ENCODE measurements at regions not wholly inside any gene's neighbourhood (a gene's known extent, or its start where the extent isn't known, plus 50 kb on each side); places are given as distances from the start of the nearest gene placed in this dataset.

- no peak for DNase-seq (ENCODE audit: low spot score in 2 of 2)
- in situ Hi-C loops (cut with MboI; ENCODE audit: low sequenced_read_pairs), result no loop called here
- H3K4me3 ChIP-seq, result no peak overlapping the region
- peaks cover 11% of the 10 kb centered on the region for H3K27me3 ChIP-seq (ENCODE audit: low read depth)
- H3K4me1 ChIP-seq, result no peaks in the 10 kb centered on the region
- no peaks in the 10 kb centered on the region for H3K9me3 ChIP-seq
- no peaks in the 10 kb centered on the region for H3K36me3 ChIP-seq (replicated peaks)
These were observed 142.0 kb upstream of the SYT13 start for GRCh38 chr11:45428116-45428515.

- no peak overlapping the region for H3K4me3 ChIP-seq
- no peaks in the 10 kb centered on the region for H3K9me3 ChIP-seq
- no peaks in the 10 kb centered on the region for H3K4me1 ChIP-seq
- H3K27me3 ChIP-seq (ENCODE audit: low read depth), result 0 out of 2 replicates have a peak, but pooled peaks cover 5% of the 10 kb centered on the region
- in situ Hi-C loops (cut with MboI; ENCODE audit: low sequenced_read_pairs), result no loop called here
- no peak for DNase-seq (ENCODE audit: low spot score in 2 of 2)
- H3K36me3 ChIP-seq (replicated peaks), result no peaks in the 10 kb centered on the region
These were observed 138.5 kb upstream of the SYT13 start for GRCh38 chr11:45424411-45425180.

GRCh38 chr11:45423475-45424120, 137.5 kb upstream of the SYT13 start:
- in situ Hi-C loops (cut with MboI; ENCODE audit: low sequenced_read_pairs), result no loop called here
- Histone ChIP-seq H3K27me3 (ENCODE audit: low read depth) (0 out of 2 replicates have a peak, but pooled peaks cover 4% of the 10 kb centered on the region), H3K9me3 (no peaks in the 10 kb centered on the region), H3K36me3 (replicated peaks) (no peaks in the 10 kb centered on the region), H3K4me3 (no peak overlapping the region), H3K4me1 (no peaks in the 10 kb centered on the region)
- DNase-seq (ENCODE audit: low spot score in 2 of 2), result no peak

- no peaks in the 10 kb centered on the region for H3K36me3 ChIP-seq (replicated peaks)
- in situ Hi-C loops (cut with MboI; ENCODE audit: low sequenced_read_pairs), result no loop called here
- no peak overlapping the region for H3K4me3 ChIP-seq
- no peaks in the 10 kb centered on the region for H3K27me3 ChIP-seq (ENCODE audit: low read depth)
- no peaks in the 10 kb centered on the region for H3K9me3 ChIP-seq
- DNase-seq (ENCODE audit: low spot score in 2 of 2), result no peak
- H3K4me1 ChIP-seq, result no peaks in the 10 kb centered on the region
These were observed 136.9 kb upstream of the SYT13 start for GRCh38 chr11:45423036-45423435.

- DNase-seq (ENCODE audit: low spot score in 2 of 2), result no peak
- Histone ChIP-seq H3K36me3 (replicated peaks) (no peaks in the 10 kb centered on the region), H3K4me3 (no peak overlapping the region), H3K9me3 (no peaks in the 10 kb centered on the region), H3K27me3 (ENCODE audit: low read depth) (peaks cover 12% of the 10 kb centered on the region), H3K4me1 (no peaks in the 10 kb centered on the region)
- in situ Hi-C loops (cut with MboI; ENCODE audit: low sequenced_read_pairs), result no loop called here
These were observed 127.9 kb upstream of the SYT13 start for GRCh38 chr11:45414088-45414487.

- no peak for DNase-seq (ENCODE audit: low spot score in 2 of 2)
- Histone ChIP-seq H3K4me3 (no peak overlapping the region), H3K36me3 (replicated peaks) (no peaks in the 10 kb centered on the region), H3K27me3 (ENCODE audit: low read depth) (peaks cover 12% of the 10 kb centered on the region), H3K4me1 (no peaks in the 10 kb centered on the region), H3K9me3 (no peaks in the 10 kb centered on the region)
- in situ Hi-C loops (cut with MboI; ENCODE audit: low sequenced_read_pairs), result no loop called here
These were observed 127.2 kb upstream of the SYT13 start for GRCh38 chr11:45413156-45413858.

- in situ Hi-C loops (cut with MboI; ENCODE audit: low sequenced_read_pairs), result no loop called here
- H3K4me1 ChIP-seq, result no peaks in the 10 kb centered on the region
- H3K9me3 ChIP-seq, result no peaks in the 10 kb centered on the region
- no peak overlapping the region for H3K4me3 ChIP-seq
- DNase-seq (ENCODE audit: low spot score in 2 of 2), result no peak
- no peaks in the 10 kb centered on the region for H3K36me3 ChIP-seq (replicated peaks)
- peaks cover 16% of the 10 kb centered on the region for H3K27me3 ChIP-seq (ENCODE audit: low read depth)
These were observed 126.4 kb upstream of the SYT13 start for GRCh38 chr11:45412521-45412920.

- peaks cover 16% of the 10 kb centered on the region for H3K27me3 ChIP-seq (ENCODE audit: low read depth)
These were observed 125.9 kb upstream of the SYT13 start for GRCh38 chr11:45412051-45412471.

GRCh38 chr11:45411228-45411946, 125.2 kb upstream of the SYT13 start:
- no peaks in the 10 kb centered on the region for H3K4me1 ChIP-seq
- no peaks in the 10 kb centered on the region for H3K36me3 ChIP-seq (replicated peaks)
- DNase-seq (ENCODE audit: low spot score in 2 of 2), result no peak
- H3K27me3 ChIP-seq (ENCODE audit: low read depth), result peaks cover 16% of the 10 kb centered on the region
- in situ Hi-C loops (cut with MboI; ENCODE audit: low sequenced_read_pairs), result no loop called here
- no peaks in the 10 kb centered on the region for H3K9me3 ChIP-seq
- no peak overlapping the region for H3K4me3 ChIP-seq

More at GRCh38 chr11:45412051-45412471, 125.9 kb upstream of the SYT13 start:
- in situ Hi-C loops (cut with MboI; ENCODE audit: low sequenced_read_pairs), result no loop called here
- Histone ChIP-seq H3K4me3 (no peak overlapping the region), H3K36me3 (replicated peaks) (no peaks in the 10 kb centered on the region), H3K9me3 (no peaks in the 10 kb centered on the region), H3K4me1 (no peaks in the 10 kb centered on the region)
- DNase-seq (ENCODE audit: low spot score in 2 of 2), result no peak

GRCh38 chr11:45410391-45411227, 124.5 kb upstream of the SYT13 start:
- Histone ChIP-seq H3K4me3 (no peak overlapping the region), H3K4me1 (no peaks in the 10 kb centered on the region), H3K36me3 (replicated peaks) (no peaks in the 10 kb centered on the region), H3K9me3 (no peaks in the 10 kb centered on the region), H3K27me3 (ENCODE audit: low read depth) (peaks cover 16% of the 10 kb centered on the region)
- in situ Hi-C loops (cut with MboI; ENCODE audit: low sequenced_read_pairs), result no loop called here
- DNase-seq (ENCODE audit: low spot score in 2 of 2), result no peak

GRCh38 chr11:45409587-45409986, 123.4 kb upstream of the SYT13 start:
- Histone ChIP-seq H3K9me3 (no peaks in the 10 kb centered on the region), H3K4me3 (no peak overlapping the region), H3K27me3 (ENCODE audit: low read depth) (peaks cover 16% of the 10 kb centered on the region), H3K36me3 (replicated peaks) (no peaks in the 10 kb centered on the region), H3K4me1 (no peaks in the 10 kb centered on the region)
- in situ Hi-C loops (cut with MboI; ENCODE audit: low sequenced_read_pairs), result no loop called here
- DNase-seq (ENCODE audit: low spot score in 2 of 2), result no peak

- H3K27me3 ChIP-seq (ENCODE audit: low read depth), result peaks cover 18% of the 10 kb centered on the region
- no peak for DNase-seq (ENCODE audit: low spot score in 2 of 2)
- H3K36me3 ChIP-seq (replicated peaks), result no peaks in the 10 kb centered on the region
- H3K9me3 ChIP-seq, result no peaks in the 10 kb centered on the region
- no peak overlapping the region for H3K4me3 ChIP-seq
- H3K4me1 ChIP-seq, result no peaks in the 10 kb centered on the region
- in situ Hi-C loops (cut with MboI; ENCODE audit: low sequenced_read_pairs), result no loop called here
These were observed 121.1 kb upstream of the SYT13 start for GRCh38 chr11:45407226-45407625.
